Natural killer cell (primary cell): ENCODE measurements at regions not wholly inside any gene's neighbourhood (a gene's known extent, or its start where the extent isn't known, plus 50 kb on each side); places are given as distances from the start of the nearest gene placed in this dataset.

ENCODE experiments used
- ATAC-seq, 3 donors: fragments of 150-1000 bp in 2 of 3; fragments of 200-7000 bp in 1 of 3; cut with Tn5 transposase; 1 replicate in 1 of 3; 2 replicates in 2 of 3; pipeline ENCODE4 v1.10.0; 2021; ENCODE audit warnings: mild to moderate bottlenecking in 2 of 3, moderate library complexity in 2 of 3
- DNase-seq, 2 donors: peaks; one replicate each; pipeline versions ENCODE4 v3.0.0 to v3.0.0-alpha.2; 2013 to 2021; ENCODE audit warnings: mixed read lengths in 1 of 2
- H3K27ac ChIP-seq: one replicate; pipeline ENCODE4 v1.5.1; 2013; ENCODE audit warnings: mild to moderate bottlenecking, low read length
- H3K27me3 ChIP-seq: one replicate; pipeline ENCODE4 v1.6.1; 2013; ENCODE audit warnings: low read length; ENCODE audit not compliant: control insufficient read depth, insufficient read depth
- H3K36me3 ChIP-seq: one replicate; pipeline ENCODE4 v1.6.1; 2013; ENCODE audit warnings: low read length; ENCODE audit not compliant: control insufficient read depth, insufficient read depth
- H3K4me1 ChIP-seq: one replicate; pipeline ENCODE4 v1.6.1; 2013; ENCODE audit warnings: low read length; ENCODE audit not compliant: control insufficient read depth, insufficient read depth
- H3K4me3 ChIP-seq: one replicate; pipeline ENCODE4 v1.5.1; 2013; ENCODE audit warnings: low read length
- H3K9me3 ChIP-seq: one replicate; pipeline ENCODE4 v1.6.1; 2013; ENCODE audit warnings: low read length; ENCODE audit not compliant: control insufficient read depth, insufficient read depth
- H3K27ac Mint-ChIP-seq, 2 donors: one replicate each; pipeline ENCODE4 v1.8.0; 2022; ENCODE audit warnings: mild to moderate bottlenecking in 2 of 2, mixed read lengths in 2 of 2, moderate library complexity in 1 of 2
- H3K27me3 Mint-ChIP-seq, 2 donors: one replicate each; pipeline ENCODE4 v1.8.0; 2022; ENCODE audit warnings: low read depth in 2 of 2, mixed read lengths in 2 of 2
- H3K36me3 Mint-ChIP-seq: one replicate; pipeline ENCODE4 v1.8.0; 2022; ENCODE audit warnings: mixed read lengths
- H3K4me1 Mint-ChIP-seq, 2 donors: one replicate each; pipeline ENCODE4 v1.8.0; 2022; ENCODE audit warnings: mixed read lengths in 2 of 2
- H3K4me3 Mint-ChIP-seq: one replicate; pipeline ENCODE4 v1.8.0; 2022; ENCODE audit warnings: mild to moderate bottlenecking, moderate library complexity, mixed read lengths
- H3K9me3 Mint-ChIP-seq, 2 donors: one replicate each; pipeline ENCODE4 v1.8.0; 2022; ENCODE audit warnings: mixed read lengths in 2 of 2
- CTCF ChIP-seq: fragments of 200-600 bp; IDR thresholded peaks from one replicate; pipeline ENCODE4 v1.8.0; 2022; ENCODE audit warnings: antibody characterized with exemption
- WGBS: methylation state at CpG from one replicate; pipeline ENCODE4 v1.1.7; 2013; ENCODE audit warnings: missing lambda C conversion rate; ENCODE audit not compliant: insufficient coverage; 5-methylcytosine and 5-hydroxymethylcytosine counted together
- intact Hi-C: fragments of 100-400 bp; cut with micrococcal nuclease; formaldehyde crosslinking; loops from one replicate; pipeline ENCODE4 v1.14.2; 2022

GRCh38 chrX:138777230-138777629 is 65.7 kb upstream of the FGF13 start:
- Mint-ChIP-seq H3K27ac (no peak overlapping the region), H3K4me1 (peaks cover 0 to 4% of the 10 kb centered on the region in 2 donors), H3K9me3 (no peaks in the 10 kb centered on the region), H3K27me3 (peaks cover 0 to 5% of the 10 kb centered on the region in 2 donors), H3K4me3 (no peak overlapping the region), H3K36me3 (no peaks in the 10 kb centered on the region)
- DNase-seq, result no peak
- TF ChIP-seq CTCF, result no peak
- Histone ChIP-seq H3K27ac (no peak overlapping the region), H3K9me3 (no peaks in the 10 kb centered on the region), H3K4me1 (no peaks in the 10 kb centered on the region), H3K27me3 (no peaks in the 10 kb centered on the region), H3K36me3 (no peaks in the 10 kb centered on the region), H3K4me3 (no peak overlapping the region)
- no peak for ATAC-seq
- 77% methylated on average over 2 of the region's 3 CpGs for WGBS
- intact Hi-C loops, result loop anchor here (5.0 to 10.0 kb wide), 2 partner anchors 980 to 1198 kb away; no protein-coding TSS in a partner anchor

GRCh38 chrX:138775517-138775916 is 64.0 kb upstream of the FGF13 start:
- Histone ChIP-seq H3K36me3 (no peaks in the 10 kb centered on the region), H3K27ac (no peak overlapping the region), H3K4me3 (no peak overlapping the region), H3K4me1 (no peaks in the 10 kb centered on the region), H3K27me3 (no peaks in the 10 kb centered on the region), H3K9me3 (no peaks in the 10 kb centered on the region)
- H3K9me3 Mint-ChIP-seq, result no peaks in the 10 kb centered on the region
- peak in 1 of 2 donors; percentile 1 for DNase-seq
- intact Hi-C loops, result loop anchor here (5.0 to 10.0 kb wide), 2 partner anchors 982 to 1199 kb away; no protein-coding TSS in a partner anchor
- 13% methylated on average over 5 of the region's 5 CpGs for WGBS
- H3K4me1 Mint-ChIP-seq, result peaks cover 0 to 4% of the 10 kb centered on the region in 2 donors
- TF ChIP-seq CTCF, result no peak
- peaks cover 0 to 8% of the 10 kb centered on the region in 2 donors for H3K27me3 Mint-ChIP-seq
- peak in 1 of 3 donors; percentile 38 for ATAC-seq
- no peaks in the 10 kb centered on the region for H3K36me3 Mint-ChIP-seq
- H3K27ac Mint-ChIP-seq, result no peak overlapping the region
- no peak overlapping the region for H3K4me3 Mint-ChIP-seq

- no CpG with 5 or more reads among the region's 2 CpGs for WGBS
- no peak overlapping the region for H3K4me3 Mint-ChIP-seq
- Histone ChIP-seq H3K4me3 (no peak overlapping the region), H3K9me3 (no peaks in the 10 kb centered on the region), H3K27me3 (no peaks in the 10 kb centered on the region), H3K36me3 (no peaks in the 10 kb centered on the region), H3K27ac (no peak overlapping the region), H3K4me1 (no peaks in the 10 kb centered on the region)
- H3K9me3 Mint-ChIP-seq, result no peaks in the 10 kb centered on the region
- ATAC-seq, result no peak
- intact Hi-C loops, result loop anchor here (10.0 kb wide), 1 partner anchor 1204 kb away; no protein-coding TSS in a partner anchor
- H3K4me1 Mint-ChIP-seq, result peaks cover 0 to 4% of the 10 kb centered on the region in 2 donors
- H3K36me3 Mint-ChIP-seq, result no peaks in the 10 kb centered on the region
- TF ChIP-seq CTCF, result no peak
- DNase-seq, result no peak
- H3K27ac Mint-ChIP-seq, result no peak overlapping the region
- H3K27me3 Mint-ChIP-seq, result peaks cover 0 to 13% of the 10 kb centered on the region in 2 donors
Measured at GRCh38 chrX:138771047-138771446, 59.5 kb upstream of the FGF13 start.

GRCh38 chrX:138769918-138770317 is 58.4 kb upstream of the FGF13 start:
- Mint-ChIP-seq H3K4me1 (no peaks in the 10 kb centered on the region), H3K4me3 (no peak overlapping the region), H3K27me3 (peaks cover 0 to 13% of the 10 kb centered on the region in 2 donors), H3K27ac (no peak overlapping the region), H3K9me3 (no peaks in the 10 kb centered on the region), H3K36me3 (no peaks in the 10 kb centered on the region)
- TF ChIP-seq CTCF, result no peak
- no peaks in the 10 kb centered on the region for H3K4me1 ChIP-seq
- DNase-seq (no peak), ATAC-seq (no peak)
- H3K9me3 ChIP-seq, result no peaks in the 10 kb centered on the region
- no peaks in the 10 kb centered on the region for H3K36me3 ChIP-seq
- WGBS, result 79% methylated on average over 2 of the region's 2 CpGs
- no peak overlapping the region for H3K4me3 ChIP-seq
- no peak overlapping the region for H3K27ac ChIP-seq
- intact Hi-C loops, result loop anchor here (10.0 kb wide), 1 partner anchor 1205 kb away; no protein-coding TSS in a partner anchor
- no peaks in the 10 kb centered on the region for H3K27me3 ChIP-seq
